ENCODE measurements at regions not wholly inside any gene's neighbourhood (a gene's known extent, or its start where the extent isn't known, plus 50 kb on each side); places are given as distances from the start of the nearest gene placed in this dataset.
"Not testable (repeated sequence)": the region's sequence is repeated elsewhere in the genome, so short reads cannot be mapped to it uniquely, and the experiment has no call there.

DNA sequence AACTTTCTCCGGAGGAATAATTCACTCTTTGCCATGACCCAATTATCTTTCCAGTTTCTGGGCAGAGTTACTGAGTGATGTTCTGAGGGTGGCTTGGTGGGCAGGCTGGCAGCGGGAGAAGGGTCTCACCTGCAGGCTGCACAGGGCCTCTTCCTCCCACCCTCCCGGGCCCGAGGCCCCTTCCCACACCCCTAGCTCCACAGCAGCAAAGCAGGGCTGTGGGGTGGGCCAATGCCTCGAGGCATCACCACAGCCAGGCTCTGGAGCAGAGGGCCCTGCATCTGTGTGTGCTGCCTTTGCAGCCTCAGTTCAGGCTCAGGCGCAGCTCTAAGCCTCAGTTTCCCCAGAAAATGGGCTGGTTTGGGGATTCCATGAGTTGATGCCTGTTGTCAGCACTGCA is 120.2 kb upstream of the FOXD4L5 start:
- no peak for DNase-seq
- intact Hi-C loops (cut with DNase I; ENCODE audit: low total_unique reads) (no loop called here), in situ Hi-C loops (cut with MboI; ENCODE audit: low pct_ligation_motif_present in 1 of 4, low pct_unique_long_range_greater_than_20kb in 1 of 4, low sequenced_read_pairs in 3 of 4) (no loop called here)
- TF ChIP-seq POLR2AphosphoS5 (IDR thresholded peaks at IDR 0.05): no peak
- no peak for TF ChIP-seq EP300 (IDR thresholded peaks at IDR 0.05; ENCODE audit: low read depth)
- no peak for TF ChIP-seq POLR2A (IDR thresholded peaks at IDR 0.05)
- TF ChIP-seq, protein P1, sequence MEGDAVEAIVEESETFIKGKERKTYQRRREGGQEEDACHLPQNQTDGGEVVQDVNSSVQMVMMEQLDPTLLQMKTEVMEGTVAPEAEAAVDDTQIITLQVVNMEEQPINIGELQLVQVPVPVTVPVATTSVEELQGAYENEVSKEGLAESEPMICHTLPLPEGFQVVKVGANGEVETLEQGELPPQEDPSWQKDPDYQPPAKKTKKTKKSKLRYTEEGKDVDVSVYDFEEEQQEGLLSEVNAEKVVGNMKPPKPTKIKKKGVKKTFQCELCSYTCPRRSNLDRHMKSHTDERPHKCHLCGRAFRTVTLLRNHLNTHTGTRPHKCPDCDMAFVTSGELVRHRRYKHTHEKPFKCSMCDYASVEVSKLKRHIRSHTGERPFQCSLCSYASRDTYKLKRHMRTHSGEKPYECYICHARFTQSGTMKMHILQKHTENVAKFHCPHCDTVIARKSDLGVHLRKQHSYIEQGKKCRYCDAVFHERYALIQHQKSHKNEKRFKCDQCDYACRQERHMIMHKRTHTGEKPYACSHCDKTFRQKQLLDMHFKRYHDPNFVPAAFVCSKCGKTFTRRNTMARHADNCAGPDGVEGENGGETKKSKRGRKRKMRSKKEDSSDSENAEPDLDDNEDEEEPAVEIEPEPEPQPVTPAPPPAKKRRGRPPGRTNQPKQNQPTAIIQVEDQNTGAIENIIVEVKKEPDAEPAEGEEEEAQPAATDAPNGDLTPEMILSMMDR (IDR thresholded peaks at IDR 0.05): no peak
- Histone ChIP-seq H3K27me3 (no peaks in the 10 kb centered on the region), H3K9me3 (peaks cover 0 to 6% of the 10 kb centered on the region in 2 donors), H3K4me3 (no peak overlapping the region), H3K36me3 (no peaks in the 10 kb centered on the region), H3K4me1 (no peaks in the 10 kb centered on the region), H3K27ac (no peak overlapping the region)
- 63% methylated on average over 6 of the region's 6 CpGs; no CpG with 5 or more reads in 1 of the 2 donors for WGBS, 2 donors (ENCODE audit: low coverage in 1 of 2)

GRCh38 chr9:65404232-65405006 is 119.4 kb upstream of the FOXD4L5 start:
- no peaks in the 10 kb centered on the region for H3K27me3 ChIP-seq
- H3K36me3 ChIP-seq: no peaks in the 10 kb centered on the region
- H3K4me1 ChIP-seq: no peaks in the 10 kb centered on the region
- no peak overlapping the region for H3K4me3 ChIP-seq
- TF ChIP-seq EP300 (IDR thresholded peaks at IDR 0.05; ENCODE audit: low read depth): no peak
- H3K27ac ChIP-seq: no peak overlapping the region
- in situ Hi-C loops (cut with MboI; ENCODE audit: low pct_ligation_motif_present in 1 of 4, low pct_unique_long_range_greater_than_20kb in 1 of 4, low sequenced_read_pairs in 3 of 4) (no loop called here), intact Hi-C loops (cut with DNase I; ENCODE audit: low total_unique reads) (no loop called here)
- peaks cover 0 to 6% of the 10 kb centered on the region in 2 donors for H3K9me3 ChIP-seq
- DNase-seq: no peak
- 72% methylated on average over 9 of the region's 11 CpGs; no CpG with 5 or more reads in 1 of the 2 donors for WGBS, 2 donors (ENCODE audit: low coverage in 1 of 2)

DNA sequence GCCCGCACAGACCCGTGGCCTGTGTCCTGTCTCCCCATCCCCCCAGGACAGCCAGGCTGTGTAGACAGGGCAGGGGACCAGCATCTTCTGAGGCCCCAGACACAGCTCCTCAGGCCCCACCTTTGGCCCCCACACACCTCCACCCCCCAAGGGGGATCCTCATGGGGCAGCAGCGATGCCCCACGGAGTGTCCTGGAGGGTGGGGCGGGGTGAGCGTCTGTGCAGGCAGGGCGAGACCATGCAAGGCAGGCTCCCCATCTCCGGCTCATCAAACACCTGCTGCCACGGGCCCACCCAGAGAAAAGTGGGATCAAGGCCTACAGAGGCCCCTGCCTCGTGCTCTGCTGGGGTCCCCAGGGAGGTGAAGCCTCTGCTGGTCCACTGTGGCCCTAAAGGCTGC is 118.7 kb upstream of the FOXD4L5 start:
- Histone ChIP-seq H3K9me3 (peaks cover 0 to 6% of the 10 kb centered on the region in 2 donors), H3K27me3 (no peaks in the 10 kb centered on the region), H3K36me3 (no peaks in the 10 kb centered on the region), H3K4me3 (no peak overlapping the region), H3K27ac (no peak overlapping the region), H3K4me1 (no peaks in the 10 kb centered on the region)
- DNase-seq: no peak
- TF ChIP-seq POLR2A (IDR thresholded peaks at IDR 0.05): no peak
- TF ChIP-seq, protein P1 (IDR thresholded peaks at IDR 0.05): no peak
- TF ChIP-seq EP300 (IDR thresholded peaks at IDR 0.05; ENCODE audit: low read depth): no peak
- TF ChIP-seq POLR2AphosphoS5 (IDR thresholded peaks at IDR 0.05): no peak
- intact Hi-C loops (cut with DNase I; ENCODE audit: low total_unique reads): no loop called here
- in situ Hi-C loops (cut with MboI; ENCODE audit: low pct_ligation_motif_present in 1 of 4, low pct_unique_long_range_greater_than_20kb in 1 of 4, low sequenced_read_pairs in 3 of 4): no loop called here
- 80% methylated on average over 10 of the region's 10 CpGs; no CpG with 5 or more reads in 1 of the 2 donors for WGBS, 2 donors (ENCODE audit: low coverage in 1 of 2)

DNA sequence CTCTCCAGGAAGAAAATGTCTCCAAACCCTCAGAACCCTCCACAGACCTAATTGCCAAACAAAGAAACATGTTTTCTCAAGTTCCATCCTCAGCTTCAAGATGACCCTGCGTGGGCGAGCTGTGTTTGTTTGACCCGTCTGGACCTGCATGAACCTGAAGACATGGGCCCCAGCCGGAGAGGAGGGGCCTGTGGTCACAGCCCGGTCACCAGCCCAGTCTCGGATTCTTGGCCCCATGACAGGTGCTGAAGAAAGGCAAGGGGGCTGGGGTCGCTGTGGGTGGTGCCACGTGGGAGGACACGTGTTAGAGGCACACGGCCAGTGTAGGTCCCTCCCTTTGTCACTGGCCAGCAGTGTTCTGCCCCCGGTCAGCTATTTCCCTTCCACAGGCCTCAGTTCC is 118.1 kb upstream of the FOXD4L5 start:
- intact Hi-C loops (cut with DNase I; ENCODE audit: low total_unique reads); in situ Hi-C loops (cut with MboI; ENCODE audit: low pct_ligation_motif_present in 1 of 4, low pct_unique_long_range_greater_than_20kb in 1 of 4, low sequenced_read_pairs in 3 of 4); DNase-seq: not testable (repeated sequence)

DNA sequence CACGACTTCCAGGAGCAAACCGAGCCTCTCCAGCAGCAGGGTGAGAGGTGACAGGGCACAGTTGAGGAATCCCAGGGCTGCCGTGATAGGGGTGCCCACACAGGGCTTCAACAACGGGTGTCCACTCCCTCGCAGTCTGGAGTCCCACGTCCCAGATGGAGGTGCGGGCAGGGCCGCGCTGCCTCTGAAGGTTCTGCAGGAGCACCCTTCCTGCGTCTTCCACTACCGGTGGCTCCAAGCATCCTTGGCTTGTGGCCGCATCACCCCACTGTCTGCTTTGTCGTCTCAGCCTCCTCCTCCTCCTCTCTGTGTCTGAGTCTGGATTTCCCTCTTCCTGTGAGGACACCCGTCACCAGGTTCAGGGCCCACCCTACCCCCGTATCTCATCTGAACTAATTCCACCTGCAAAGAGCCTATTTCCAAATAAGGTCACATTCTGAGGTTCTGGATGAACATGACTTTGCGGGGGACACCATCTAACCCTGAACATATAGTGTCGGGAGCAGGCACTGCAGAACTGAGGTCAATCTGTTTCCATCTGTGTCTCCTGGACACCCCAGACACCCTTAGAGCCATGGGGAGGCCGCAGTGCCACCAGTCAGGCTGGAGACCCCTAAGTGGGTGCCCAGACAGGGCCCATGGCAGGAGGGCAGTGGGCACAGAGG is 117.3 kb upstream of the FOXD4L5 start:
- in situ Hi-C loops (cut with MboI; ENCODE audit: low pct_ligation_motif_present in 1 of 4, low pct_unique_long_range_greater_than_20kb in 1 of 4, low sequenced_read_pairs in 3 of 4); DNase-seq; H3K27ac ChIP-seq; H3K36me3 ChIP-seq; H3K9me3 ChIP-seq; H3K4me3 ChIP-seq; intact Hi-C loops (cut with DNase I; ENCODE audit: low total_unique reads); H3K27me3 ChIP-seq; H3K4me1 ChIP-seq: not testable (repeated sequence)
- 83 to 85% methylated on average over 5 to 17 of the region's 18 CpGs for WGBS, 2 donors (ENCODE audit: low coverage in 1 of 2)

More for the DNA sequence above, 118.1 kb upstream of the FOXD4L5 start:
- H3K9me3 ChIP-seq, H3K27me3 ChIP-seq, H3K4me3 ChIP-seq, H3K36me3 ChIP-seq, H3K4me1 ChIP-seq, H3K27ac ChIP-seq: not testable (repeated sequence)
- 87% methylated on average over 11 of the region's 11 CpGs; no CpG with 5 or more reads in 1 of the 2 donors for WGBS, 2 donors (ENCODE audit: low coverage in 1 of 2)

GRCh38 chr9:65401456-65402045 is 116.5 kb upstream of the FOXD4L5 start:
- DNase-seq; H3K4me1 ChIP-seq; H3K4me3 ChIP-seq; H3K9me3 ChIP-seq; intact Hi-C loops (cut with DNase I; ENCODE audit: low total_unique reads); in situ Hi-C loops (cut with MboI; ENCODE audit: low pct_ligation_motif_present in 1 of 4, low pct_unique_long_range_greater_than_20kb in 1 of 4, low sequenced_read_pairs in 3 of 4); H3K27ac ChIP-seq; H3K36me3 ChIP-seq; H3K27me3 ChIP-seq: not testable (repeated sequence)
- 78% methylated on average over 4 of the region's 9 CpGs; no CpG with 5 or more reads in 1 of the 2 donors for WGBS, 2 donors (ENCODE audit: low coverage in 1 of 2)
